ENCODE measurements at regions not wholly inside any gene's neighbourhood (a gene's known extent, or its start where the extent isn't known, plus 50 kb on each side); places are given as distances from the start of the nearest gene placed in this dataset.

DNA sequence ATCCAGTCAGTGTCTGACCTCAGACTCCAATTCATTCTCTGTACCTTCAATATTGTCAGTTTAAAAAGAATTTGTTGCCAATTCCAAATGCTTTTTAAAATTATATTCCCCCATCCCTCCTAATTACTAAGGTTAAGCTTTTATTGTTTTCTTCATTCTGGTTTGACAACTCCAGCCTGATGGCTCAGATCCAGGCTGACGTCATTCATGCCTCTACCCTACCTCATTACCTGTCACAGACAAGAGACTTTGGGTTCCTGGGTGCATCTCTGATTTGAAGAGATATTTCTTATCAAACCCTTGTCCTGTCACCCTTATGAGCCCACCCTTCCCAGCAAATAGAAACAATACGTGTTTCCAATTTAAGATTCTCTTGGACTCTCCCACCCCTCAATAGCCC is 300.2 kb upstream of the CLNK start:
- Histone ChIP-seq H3K9me3 (replicated peaks; ENCODE audit: control insufficient read depth, insufficient read depth, low read depth, low read length) (0 out of 2 replicates have a peak, but pooled peaks cover 2% of the 10 kb centered on the region), H3K9me1 (ENCODE audit: control insufficient read depth, insufficient read depth, low read length) (no peaks in the 10 kb centered on the region), H3K4me1 (replicated peaks in 1 of 2; ENCODE audit: control insufficient read depth in 2 of 2, insufficient read depth in 2 of 2, low read length in 2 of 2) (no peaks in the 10 kb centered on the region), H3K4me3 (no peak overlapping the region), H3K27ac (ENCODE audit: extremely low read depth, low read depth, low read length) (no peak overlapping the region), H3K79me2 (ENCODE audit: control insufficient read depth, insufficient read depth, low read length) (no peaks in the 10 kb centered on the region), H3K9ac (ENCODE audit: insufficient read depth in 1 of 2, low read depth in 2 of 2, low read length in 2 of 2) (no peak overlapping the region), H3K27me3 (ENCODE audit: control insufficient read depth in 2 of 2, insufficient read depth in 2 of 2, low read length in 2 of 2) (no peaks in the 10 kb centered on the region), H2AFZ (ENCODE audit: low read depth, low read length) (no peak overlapping the region), H3K4me2 (ENCODE audit: insufficient read depth, low read length) (no peak overlapping the region), H4K20me1 (replicated peaks; ENCODE audit: control insufficient read depth, insufficient read depth, low read length) (no peaks in the 10 kb centered on the region), H3K36me3 (ENCODE audit: control insufficient read depth, insufficient read depth, low read length) (no peaks in the 10 kb centered on the region)
- BruUV-seq (replicated peaks) = no TSS peak
- in situ Hi-C loops (cut with MboI) (no loop called here), intact Hi-C loops (cut with micrococcal nuclease) (no loop called here)
- CTCF ChIA-PET (ENCODE audit: low intra/inter-chr PET ratio) = no interaction called here
- DNase-seq (ENCODE audit: extremely low read depth in 1 of 4, low spot score in 3 of 4) (no peak), FAIRE-seq (no peak), ATAC-seq (no peak)
- POLR2A ChIA-PET = interaction anchor here (0.6 kb wide), 1 partner anchor 876 kb away, joined by 3 read pairs; no protein-coding TSS in a partner anchor
- 0% methylated on average over 2 of the region's 2 CpGs for WGBS (ENCODE audit: insufficient coverage, low coverage, missing lambda C conversion rate)
- no peak for TF ChIP-seq MAFF (IDR thresholded peaks at IDR 0.05; ENCODE audit: low read length)
- no peak for TF ChIP-seq MBD2 (IDR thresholded peaks at IDR 0.05; ENCODE audit: borderline replicate concordance, low read depth)
- TF ChIP-seq ZC3H8 (IDR thresholded peaks at IDR 0.05) = no peak
- TF ChIP-seq ELF4 (CRISPR knock-in tag; IDR thresholded peaks at IDR 0.05) = no peak
- no peak for TF ChIP-seq ZNF239 (CRISPR knock-in tag; IDR thresholded peaks at IDR 0.05)
- no peak for TF ChIP-seq KDM4B (IDR thresholded peaks at IDR 0.05; ENCODE audit: borderline replicate concordance in 2 of 2, low read depth in 1 of 2)
- no peak for TF ChIP-seq ELF2 (CRISPR knock-in tag; IDR thresholded peaks at IDR 0.05)
- no peak for TF ChIP-seq NELFE (IDR thresholded peaks at IDR 0.05; ENCODE audit: insufficient read depth, insufficient read length)
- TF ChIP-seq PCBP1 (IDR thresholded peaks at IDR 0.05; ENCODE audit: low read depth, low read length, poor library complexity, severe bottlenecking) = no peak
- TF ChIP-seq, protein P1, sequence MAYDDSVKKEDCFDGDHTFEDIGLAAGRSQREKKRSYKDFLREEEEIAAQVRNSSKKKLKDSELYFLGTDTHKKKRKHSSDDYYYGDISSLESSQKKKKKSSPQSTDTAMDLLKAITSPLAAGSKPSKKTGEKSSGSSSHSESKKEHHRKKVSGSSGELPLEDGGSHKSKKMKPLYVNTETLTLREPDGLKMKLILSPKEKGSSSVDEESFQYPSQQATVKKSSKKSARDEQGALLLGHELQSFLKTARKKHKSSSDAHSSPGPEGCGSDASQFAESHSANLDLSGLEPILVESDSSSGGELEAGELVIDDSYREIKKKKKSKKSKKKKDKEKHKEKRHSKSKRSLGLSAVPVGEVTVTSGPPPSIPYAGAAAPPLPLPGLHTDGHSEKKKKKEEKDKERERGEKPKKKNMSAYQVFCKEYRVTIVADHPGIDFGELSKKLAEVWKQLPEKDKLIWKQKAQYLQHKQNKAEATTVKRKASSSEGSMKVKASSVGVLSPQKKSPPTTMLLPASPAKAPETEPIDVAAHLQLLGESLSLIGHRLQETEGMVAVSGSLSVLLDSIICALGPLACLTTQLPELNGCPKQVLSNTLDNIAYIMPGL (CRISPR knock-in tag; IDR thresholded peaks at IDR 0.05) = no peak
- TF ChIP-seq, protein P2, sequence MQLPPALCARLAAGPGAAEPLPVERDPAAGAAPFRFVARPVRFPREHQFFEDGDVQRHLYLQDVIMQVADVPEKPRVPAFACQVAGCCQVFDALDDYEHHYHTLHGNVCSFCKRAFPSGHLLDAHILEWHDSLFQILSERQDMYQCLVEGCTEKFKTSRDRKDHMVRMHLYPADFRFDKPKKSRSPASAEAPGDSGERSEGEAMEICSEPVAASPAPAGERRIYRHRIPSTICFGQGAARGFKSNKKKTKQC (CRISPR knock-in tag; IDR thresholded peaks at IDR 0.05) = no peak
- TF ChIP-seq, protein P3, sequence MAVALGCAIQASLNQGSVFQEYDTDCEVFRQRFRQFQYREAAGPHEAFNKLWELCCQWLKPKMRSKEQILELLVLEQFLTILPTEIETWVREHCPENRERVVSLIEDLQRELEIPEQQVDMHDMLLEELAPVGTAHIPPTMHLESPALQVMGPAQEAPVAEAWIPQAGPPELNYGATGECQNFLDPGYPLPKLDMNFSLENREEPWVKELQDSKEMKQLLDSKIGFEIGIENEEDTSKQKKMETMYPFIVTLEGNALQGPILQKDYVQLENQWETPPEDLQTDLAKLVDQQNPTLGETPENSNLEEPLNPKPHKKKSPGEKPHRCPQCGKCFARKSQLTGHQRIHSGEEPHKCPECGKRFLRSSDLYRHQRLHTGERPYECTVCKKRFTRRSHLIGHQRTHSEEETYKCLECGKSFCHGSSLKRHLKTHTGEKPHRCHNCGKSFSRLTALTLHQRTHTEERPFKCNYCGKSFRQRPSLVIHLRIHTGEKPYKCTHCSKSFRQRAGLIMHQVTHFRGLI (CRISPR knock-in tag; IDR thresholded peaks at IDR 0.05) = no peak
- TF ChIP-seq ZNF12 (CRISPR knock-in tag; IDR thresholded peaks at IDR 0.05) = no peak
- no peak for TF ChIP-seq POLR3G (IDR thresholded peaks at IDR 0.05; ENCODE audit: extremely low read depth, insufficient read length, insufficient replicate concordance)
- TF ChIP-seq, protein P4, sequence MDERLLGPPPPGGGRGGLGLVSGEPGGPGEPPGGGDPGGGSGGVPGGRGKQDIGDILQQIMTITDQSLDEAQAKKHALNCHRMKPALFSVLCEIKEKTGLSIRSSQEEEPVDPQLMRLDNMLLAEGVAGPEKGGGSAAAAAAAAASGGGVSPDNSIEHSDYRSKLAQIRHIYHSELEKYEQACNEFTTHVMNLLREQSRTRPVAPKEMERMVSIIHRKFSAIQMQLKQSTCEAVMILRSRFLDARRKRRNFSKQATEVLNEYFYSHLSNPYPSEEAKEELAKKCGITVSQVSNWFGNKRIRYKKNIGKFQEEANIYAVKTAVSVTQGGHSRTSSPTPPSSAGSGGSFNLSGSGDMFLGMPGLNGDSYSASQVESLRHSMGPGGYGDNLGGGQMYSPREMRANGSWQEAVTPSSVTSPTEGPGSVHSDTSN (CRISPR knock-in tag; IDR thresholded peaks at IDR 0.05; ENCODE audit: low read depth) = no peak
- TF ChIP-seq, protein P4 (tag; conservative IDR thresholded peaks at IDR 0.05; ENCODE audit: low read depth) = no peak
- no peak for TF ChIP-seq POLR3A (IDR thresholded peaks at IDR 0.05; ENCODE audit: borderline replicate concordance, extremely low read depth, insufficient read depth, insufficient read length)
- TF ChIP-seq EP300 (IDR thresholded peaks at IDR 0.05; ENCODE audit: low read length) = no peak
- no peak for TF ChIP-seq TCF7 (IDR thresholded peaks at IDR 0.05; ENCODE audit: borderline replicate concordance)
